ENCODE measurements at regions not wholly inside any gene's neighbourhood (a gene's known extent, or its start where the extent isn't known, plus 50 kb on each side); places are given as distances from the start of the nearest gene placed in this dataset.

- CTCF ChIA-PET = no interaction called here
- no peaks in the 10 kb centered on the region for H3K27me3 ChIP-seq (replicated peaks; ENCODE audit: insufficient read depth, low read depth, low read length, poor library complexity)
- intact Hi-C loops (cut with micrococcal nuclease; ENCODE audit: unreplicated experiment) = no loop called here
- TF ChIP-seq EZH2 (IDR thresholded peaks at IDR 0.05; ENCODE audit: borderline replicate concordance, low read depth, low read length, poor library complexity, severe bottlenecking) (no peak), CTCF (conservative IDR thresholded peaks at IDR 0.05; ENCODE audit: low read depth, low read length) (no peak)
- POLR2A ChIA-PET (ENCODE audit: low non-redundant PET) = no interaction called here
- DNase-seq (ENCODE audit: low spot score) = no peak
- no peaks in the 10 kb centered on the region for H3K9me3 ChIP-seq (ENCODE audit: low read depth, low read length, poor library complexity, severe bottlenecking)
- no peak overlapping the region for H3K27ac ChIP-seq (ENCODE audit: low read depth, low read length, poor library complexity, severe bottlenecking)
- H3K4me3 ChIP-seq (ENCODE audit: low read depth, low read length, poor library complexity, severe bottlenecking) = no peak overlapping the region
- H3K36me3 ChIP-seq (ENCODE audit: insufficient read depth, low read length, poor library complexity, severe bottlenecking) = no peaks in the 10 kb centered on the region
- H3K4me1 ChIP-seq (ENCODE audit: insufficient read depth, low read length, poor library complexity, severe bottlenecking) = no peaks in the 10 kb centered on the region
- BruUV-seq (replicated peaks) = no TSS peak
Observed at GRCh38 chr2:118508282-118508681, 339.2 kb downstream of the EN1 start.

- ChIA-PET CTCF (no interaction called here), POLR2A (ENCODE audit: low non-redundant PET) (no interaction called here)
- H3K27me3 ChIP-seq (replicated peaks; ENCODE audit: insufficient read depth, low read depth, low read length, poor library complexity) = no peaks in the 10 kb centered on the region
- H3K4me3 ChIP-seq (ENCODE audit: low read depth, low read length, poor library complexity, severe bottlenecking) = no peak overlapping the region
- H3K27ac ChIP-seq (ENCODE audit: low read depth, low read length, poor library complexity, severe bottlenecking) = no peak overlapping the region
- H3K9me3 ChIP-seq (ENCODE audit: low read depth, low read length, poor library complexity, severe bottlenecking) = no peaks in the 10 kb centered on the region
- no peaks in the 10 kb centered on the region for H3K36me3 ChIP-seq (ENCODE audit: insufficient read depth, low read length, poor library complexity, severe bottlenecking)
- intact Hi-C loops (cut with micrococcal nuclease; ENCODE audit: unreplicated experiment) = no loop called here
- TF ChIP-seq EZH2 (IDR thresholded peaks at IDR 0.05; ENCODE audit: borderline replicate concordance, low read depth, low read length, poor library complexity, severe bottlenecking) (no peak), CTCF (conservative IDR thresholded peaks at IDR 0.05; ENCODE audit: low read depth, low read length) (no peak)
- H3K4me1 ChIP-seq (ENCODE audit: insufficient read depth, low read length, poor library complexity, severe bottlenecking) = no peaks in the 10 kb centered on the region
- no peak for DNase-seq (ENCODE audit: low spot score)
- no TSS peak for BruUV-seq (replicated peaks)
Observed at GRCh38 chr2:118505436-118505835, 342.0 kb downstream of the EN1 start.

GRCh38 chr2:118502106-118502505 is 345.3 kb downstream of the EN1 start:
- no TSS peak for BruUV-seq (replicated peaks)
- intact Hi-C loops (cut with micrococcal nuclease; ENCODE audit: unreplicated experiment) = no loop called here
- Histone ChIP-seq H3K27me3 (replicated peaks; ENCODE audit: insufficient read depth, low read depth, low read length, poor library complexity) (no peaks in the 10 kb centered on the region), H3K27ac (ENCODE audit: low read depth, low read length, poor library complexity, severe bottlenecking) (no peak overlapping the region), H3K4me1 (ENCODE audit: insufficient read depth, low read length, poor library complexity, severe bottlenecking) (no peaks in the 10 kb centered on the region), H3K4me3 (ENCODE audit: low read depth, low read length, poor library complexity, severe bottlenecking) (no peak overlapping the region), H3K9me3 (ENCODE audit: low read depth, low read length, poor library complexity, severe bottlenecking) (no peaks in the 10 kb centered on the region), H3K36me3 (ENCODE audit: insufficient read depth, low read length, poor library complexity, severe bottlenecking) (no peaks in the 10 kb centered on the region)
- POLR2A ChIA-PET (ENCODE audit: low non-redundant PET) = no interaction called here
- TF ChIP-seq CTCF (conservative IDR thresholded peaks at IDR 0.05; ENCODE audit: low read depth, low read length) (no peak), EZH2 (IDR thresholded peaks at IDR 0.05; ENCODE audit: borderline replicate concordance, low read depth, low read length, poor library complexity, severe bottlenecking) (no peak)
- CTCF ChIA-PET = no interaction called here
- DNase-seq (ENCODE audit: low spot score) = no peak

All from A673 (cell line).